KBM-7 (cell line): ENCODE measurements at regions not wholly inside any gene's neighbourhood (a gene's known extent, or its start where the extent isn't known, plus 50 kb on each side); places are given as distances from the start of the nearest gene placed in this dataset.
"Not testable (repeated sequence)": the region's sequence is repeated elsewhere in the genome, so short reads cannot be mapped to it uniquely, and the experiment has no call there.

Source experiments
- DNase-seq: peaks from one replicate; pipeline ENCODE4 v3.0.0-alpha.2; 2015
- in situ Hi-C: fragments of 300-500 bp; cut with MboI; formaldehyde crosslinking; loops from 2 replicates; pipeline ENCODE4 v1.14.3; 2020; ENCODE audit warnings: low sequenced_read_pairs, low pct_unique_long_range_greater_than_20kb, mixed read lengths

- in situ Hi-C loops, DNase-seq: not testable (repeated sequence)
Observed at GRCh38 chrX:35221391-35221790, 278.8 kb downstream of the FAM47B start.

DNA sequence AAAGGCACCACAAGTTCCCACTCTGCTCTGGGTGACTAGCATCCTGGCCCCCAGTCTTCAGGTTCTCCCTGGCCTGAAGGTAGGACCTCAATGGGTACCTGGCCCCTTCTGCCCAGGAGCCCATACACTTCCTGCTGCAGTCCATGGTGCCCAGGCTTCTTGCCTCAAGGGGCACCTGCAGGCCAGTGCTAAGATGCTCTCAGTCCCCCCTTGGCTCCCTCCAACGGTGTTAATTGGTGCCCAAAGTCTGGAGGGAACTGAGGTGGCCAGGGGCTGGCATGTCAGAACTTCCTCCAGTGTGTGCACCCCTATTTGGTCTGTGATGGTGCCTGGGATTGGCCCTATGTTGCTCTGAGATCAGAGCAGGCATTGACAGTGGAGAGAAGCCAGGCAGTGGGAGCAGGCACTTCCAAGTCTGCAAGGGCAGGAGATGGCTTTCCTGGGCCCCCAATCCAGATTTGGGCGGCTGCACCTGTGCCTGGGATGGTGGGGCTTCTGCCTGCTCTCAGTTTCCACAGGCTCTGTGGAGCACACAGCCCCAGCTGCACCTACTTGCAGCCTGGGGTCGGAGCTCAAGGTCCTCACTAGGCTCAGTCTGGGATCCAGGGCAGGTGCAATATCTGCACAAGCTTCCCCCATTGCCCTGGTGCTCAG, 301.6 kb downstream of the FAM47B start:
- in situ Hi-C loops = no loop called here
- no peak for DNase-seq

- DNase-seq = no peak
Observed at GRCh38 chrX:35244796-35245508, 302.4 kb downstream of the FAM47B start.

DNA sequence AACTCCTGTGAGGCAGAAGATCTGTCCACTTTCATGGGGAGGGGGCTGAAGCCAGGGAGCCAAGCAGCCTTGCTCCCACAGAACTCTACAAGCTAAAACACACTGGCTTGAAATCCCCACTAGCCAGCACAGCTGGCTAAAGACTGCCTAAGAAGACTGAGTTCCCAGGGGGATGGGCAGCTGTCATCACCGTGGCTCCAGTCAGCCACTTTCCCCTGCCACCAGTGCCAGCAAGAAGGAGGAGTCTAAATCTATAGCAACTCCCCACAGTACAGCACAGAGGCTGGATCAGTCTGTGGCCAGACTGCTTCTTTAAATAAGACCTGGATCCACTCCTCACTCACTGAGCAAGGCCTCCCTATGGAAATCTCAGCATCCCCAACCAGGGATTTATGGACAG, 308.6 kb downstream of the FAM47B start:
- no peak for DNase-seq
- in situ Hi-C loops = no loop called here

More at GRCh38 chrX:35244796-35245508, 302.4 kb downstream of the FAM47B start:
- in situ Hi-C loops = no loop called here

DNA sequence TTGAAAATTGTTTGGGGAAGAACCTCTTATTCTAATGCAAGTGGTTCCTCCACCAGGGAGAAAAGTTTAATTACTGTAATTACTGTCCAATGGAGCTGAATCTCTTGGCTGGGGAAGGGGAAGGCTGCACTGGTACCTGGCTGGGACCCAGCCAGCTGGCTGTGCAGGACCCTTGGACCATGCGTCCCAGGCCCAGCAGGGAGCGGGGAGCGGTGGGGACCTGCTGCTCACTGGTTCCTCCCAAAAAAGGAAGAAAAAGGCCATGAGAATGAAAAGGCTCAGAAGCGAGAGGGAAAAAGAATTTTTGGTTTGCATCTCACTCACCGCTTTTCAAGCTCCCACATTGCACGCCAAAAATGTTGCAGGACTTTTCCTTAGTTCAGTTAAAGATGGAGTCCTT, 333.5 kb downstream of the FAM47B start:
- in situ Hi-C loops = no loop called here
- no peak for DNase-seq

DNA sequence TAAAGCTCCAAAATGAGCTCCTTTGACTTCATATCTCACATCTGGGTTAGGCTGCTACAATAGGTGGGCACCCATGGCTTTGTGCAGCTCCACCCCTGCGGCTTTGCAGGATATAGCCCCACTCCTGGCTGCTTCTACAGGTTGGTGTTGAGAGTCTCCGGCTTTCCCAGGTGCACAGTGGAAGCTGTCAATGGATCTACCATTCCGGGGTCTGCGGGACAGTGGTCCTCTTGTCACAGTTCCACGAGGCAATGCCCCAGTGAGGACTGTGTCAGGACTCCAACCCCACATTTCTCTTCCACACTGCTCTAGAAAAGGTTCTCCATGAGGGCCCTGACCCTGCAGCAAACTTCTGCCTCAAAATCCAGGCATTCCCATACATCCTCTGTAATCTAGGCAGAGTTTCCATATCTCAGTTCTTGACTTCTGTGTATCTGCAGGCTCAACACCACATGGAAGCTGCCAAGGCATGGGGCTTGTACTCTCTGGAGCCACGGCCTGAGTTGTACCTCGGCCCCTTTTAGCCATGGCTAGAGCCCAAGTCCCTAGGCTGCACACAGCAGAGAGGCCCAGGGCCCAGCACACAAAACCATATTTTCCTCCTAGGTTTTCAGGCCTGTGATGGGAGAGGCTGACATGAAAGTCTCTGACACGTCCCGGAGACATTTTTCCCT, 342.8 kb downstream of the FAM47B start:
- no peak for DNase-seq
- in situ Hi-C loops = no loop called here

DNA sequence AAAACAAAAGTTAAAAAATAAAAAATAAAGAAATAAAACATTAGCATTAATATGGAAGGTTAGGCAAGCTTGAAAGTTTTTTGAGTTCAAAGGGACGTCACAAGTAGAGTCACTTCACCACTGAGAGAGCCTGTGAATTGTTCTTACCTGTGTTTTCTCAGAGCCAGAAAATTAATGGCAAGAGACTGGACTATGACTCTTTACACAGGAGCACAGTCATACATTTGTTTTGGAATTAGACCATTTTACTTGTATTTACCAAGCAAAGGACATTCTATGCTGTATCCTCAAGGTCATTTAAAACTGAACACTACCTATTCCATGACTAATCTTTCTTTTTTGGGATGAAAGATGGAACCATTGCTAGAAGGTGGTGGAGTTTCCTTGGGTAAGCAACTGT, 346.1 kb downstream of the FAM47B start:
- DNase-seq = no peak
- in situ Hi-C loops = no loop called here

GRCh38 chrX:35289952-35290351, 347.4 kb downstream of the FAM47B start:
- in situ Hi-C loops = no loop called here
- no peak for DNase-seq

DNA sequence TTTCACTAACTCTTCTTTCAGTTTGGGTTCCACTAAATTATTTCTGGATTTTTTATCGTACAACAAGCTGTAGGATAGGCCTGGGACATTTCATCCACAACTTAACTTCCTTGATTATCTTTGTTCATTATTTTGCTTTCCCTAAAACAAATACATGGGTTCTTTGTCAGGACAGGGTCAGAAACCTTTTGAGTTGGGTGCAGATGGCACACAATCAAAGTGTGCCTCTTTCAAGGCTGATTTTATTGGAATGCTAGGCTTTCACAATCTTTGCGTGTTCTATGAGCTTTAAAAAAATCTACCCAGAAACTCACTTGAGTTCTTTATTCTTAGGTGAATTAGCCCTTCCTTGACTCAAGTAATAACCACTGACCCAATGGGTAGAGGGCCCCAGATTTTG, 348.4 kb downstream of the FAM47B start:
- in situ Hi-C loops = no loop called here
- DNase-seq = no peak

- no peak for DNase-seq
- in situ Hi-C loops = no loop called here
Observed at GRCh38 chrX:35292522-35292921, 349.9 kb downstream of the FAM47B start.

- in situ Hi-C loops = not testable (repeated sequence)
Observed at GRCh38 chrX:35305037-35305436, 362.4 kb downstream of the FAM47B start.

GRCh38 chrX:35339796-35340195, 397.2 kb downstream of the FAM47B start:
- in situ Hi-C loops = no loop called here
- no peak for DNase-seq

More at GRCh38 chrX:35305037-35305436, 362.4 kb downstream of the FAM47B start:
- not testable (repeated sequence) for DNase-seq

GRCh38 chrX:35340465-35340864, 397.9 kb downstream of the FAM47B start:
- in situ Hi-C loops = no loop called here
- no peak for DNase-seq

- no peak for DNase-seq
- in situ Hi-C loops = no loop called here
Observed at GRCh38 chrX:35351212-35351611, 408.6 kb downstream of the FAM47B start.

DNA sequence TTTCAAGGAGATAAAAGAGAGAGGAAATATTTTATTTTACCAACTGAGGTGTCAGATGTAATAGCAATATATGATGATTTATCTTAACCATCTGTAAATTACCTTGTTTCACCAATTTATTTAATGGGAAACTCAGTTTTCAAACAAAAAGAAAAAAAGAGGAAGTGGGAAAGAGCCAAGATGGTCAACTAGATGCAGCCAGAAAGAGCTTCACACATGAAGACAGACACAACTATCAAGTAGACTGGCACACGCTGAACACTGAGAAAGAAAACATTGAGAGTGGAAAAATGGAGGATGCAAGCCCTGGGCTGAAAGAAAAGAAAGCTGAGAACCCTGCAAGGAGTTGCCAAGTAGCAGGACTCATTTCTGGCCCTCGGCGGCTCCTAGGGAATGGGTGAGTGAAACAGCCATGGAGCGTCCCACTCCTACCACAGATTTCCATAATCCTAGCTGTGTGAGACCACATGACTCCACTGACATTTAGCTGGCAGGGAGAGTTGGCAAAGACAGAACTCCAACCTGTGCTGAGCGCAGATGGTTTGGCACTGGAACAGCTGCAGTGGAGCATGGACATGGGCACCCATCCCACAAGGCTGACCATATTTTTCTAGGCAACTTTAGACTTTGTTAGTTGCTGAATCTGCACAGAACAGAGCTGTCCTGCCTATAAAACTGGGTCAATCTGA, 409.3 kb downstream of the FAM47B start:
- in situ Hi-C loops = no loop called here
- DNase-seq = peak; percentile 3

DNA sequence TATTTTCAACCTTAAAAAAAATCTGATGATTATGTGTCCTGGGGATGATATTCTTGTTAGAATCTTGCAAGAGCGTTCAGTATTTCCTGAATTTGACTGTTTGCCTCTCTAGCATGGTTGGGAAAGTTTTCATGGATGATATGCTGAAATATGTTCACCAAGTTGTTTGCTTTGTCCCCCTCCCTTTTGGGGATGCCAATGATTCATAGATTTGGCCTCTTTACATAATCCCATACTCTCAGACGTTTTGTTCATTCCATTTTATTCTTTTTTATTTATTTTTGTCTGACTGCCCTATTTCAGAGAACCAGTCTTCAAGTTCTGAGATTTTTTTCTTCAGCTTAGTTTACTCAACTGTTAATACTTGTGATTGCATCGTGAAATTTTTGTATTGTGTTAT, 415.1 kb downstream of the FAM47B start:
- no peak for DNase-seq
- in situ Hi-C loops = no loop called here

GRCh38 chrX:35362866-35363265, 420.3 kb downstream of the FAM47B start:
- in situ Hi-C loops = no loop called here
- no peak for DNase-seq

DNA sequence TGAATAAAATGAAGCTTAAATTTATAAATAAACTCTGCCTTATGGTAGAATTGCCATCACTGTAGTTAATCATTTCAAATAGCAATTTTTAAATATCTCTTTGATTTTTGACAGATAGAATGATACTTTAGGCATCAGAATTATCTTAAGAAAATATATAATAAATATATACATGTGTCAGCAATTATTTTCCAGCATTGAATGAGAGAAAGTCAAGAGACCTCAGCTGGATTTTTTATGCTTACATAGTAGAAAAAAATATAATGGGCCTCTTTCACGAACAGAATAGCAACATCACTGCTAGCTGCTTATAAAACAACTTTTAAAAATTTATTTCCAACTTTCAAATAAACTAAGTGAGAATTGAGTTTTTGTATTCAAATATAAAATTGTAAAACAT, 424.0 kb upstream of the MAGEB16 start:
- in situ Hi-C loops = no loop called here
- no peak for DNase-seq

- peak; percentile 32 for DNase-seq
- in situ Hi-C loops = no loop called here
Observed at GRCh38 chrX:35380808-35381700, 417.1 kb upstream of the MAGEB16 start.
